ENCODE measurements at regions not wholly inside any gene's neighbourhood (a gene's known extent, or its start where the extent isn't known, plus 50 kb on each side); places are given as distances from the start of the nearest gene placed in this dataset.

- TF ChIP-seq, protein P1, sequence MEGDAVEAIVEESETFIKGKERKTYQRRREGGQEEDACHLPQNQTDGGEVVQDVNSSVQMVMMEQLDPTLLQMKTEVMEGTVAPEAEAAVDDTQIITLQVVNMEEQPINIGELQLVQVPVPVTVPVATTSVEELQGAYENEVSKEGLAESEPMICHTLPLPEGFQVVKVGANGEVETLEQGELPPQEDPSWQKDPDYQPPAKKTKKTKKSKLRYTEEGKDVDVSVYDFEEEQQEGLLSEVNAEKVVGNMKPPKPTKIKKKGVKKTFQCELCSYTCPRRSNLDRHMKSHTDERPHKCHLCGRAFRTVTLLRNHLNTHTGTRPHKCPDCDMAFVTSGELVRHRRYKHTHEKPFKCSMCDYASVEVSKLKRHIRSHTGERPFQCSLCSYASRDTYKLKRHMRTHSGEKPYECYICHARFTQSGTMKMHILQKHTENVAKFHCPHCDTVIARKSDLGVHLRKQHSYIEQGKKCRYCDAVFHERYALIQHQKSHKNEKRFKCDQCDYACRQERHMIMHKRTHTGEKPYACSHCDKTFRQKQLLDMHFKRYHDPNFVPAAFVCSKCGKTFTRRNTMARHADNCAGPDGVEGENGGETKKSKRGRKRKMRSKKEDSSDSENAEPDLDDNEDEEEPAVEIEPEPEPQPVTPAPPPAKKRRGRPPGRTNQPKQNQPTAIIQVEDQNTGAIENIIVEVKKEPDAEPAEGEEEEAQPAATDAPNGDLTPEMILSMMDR (IDR thresholded peaks at IDR 0.05), result no peak
These were observed 113.6 kb upstream of the EMCN start for GRCh38 chr4:100631281-100631968.

GRCh38 chr4:100630341-100630740 lies 112.5 kb upstream of the EMCN start:
- TF ChIP-seq, protein P1 (IDR thresholded peaks at IDR 0.05), result no peak

GRCh38 chr4:100609810-100610209 lies 92.0 kb upstream of the EMCN start:
- TF ChIP-seq, protein P1 (IDR thresholded peaks at IDR 0.05), result no peak

GRCh38 chr4:100605144-100605543 lies 87.3 kb upstream of the EMCN start:
- TF ChIP-seq, protein P1 (IDR thresholded peaks at IDR 0.05), result no peak

DNA sequence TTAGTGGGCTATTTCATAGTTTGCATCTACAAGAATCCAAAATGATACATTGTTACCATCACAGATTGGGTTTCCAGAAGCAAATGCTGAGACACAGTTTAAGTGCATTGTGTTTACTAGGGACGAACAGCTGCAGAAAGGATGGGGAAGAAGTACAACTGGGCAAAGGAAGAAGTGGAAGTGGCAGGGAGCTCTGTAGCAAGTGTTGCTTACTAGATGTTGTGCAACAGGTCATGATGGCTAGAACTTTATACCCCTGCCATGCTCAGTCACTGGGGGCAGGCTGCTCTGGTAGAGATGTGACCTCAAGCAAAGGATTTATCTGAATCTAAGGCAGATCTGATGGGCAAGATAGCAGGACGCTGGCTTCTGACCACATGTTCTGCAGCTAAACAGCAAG lies 76.1 kb upstream of the EMCN start:
- TF ChIP-seq, protein P1 (IDR thresholded peaks at IDR 0.05), result no peak

DNA sequence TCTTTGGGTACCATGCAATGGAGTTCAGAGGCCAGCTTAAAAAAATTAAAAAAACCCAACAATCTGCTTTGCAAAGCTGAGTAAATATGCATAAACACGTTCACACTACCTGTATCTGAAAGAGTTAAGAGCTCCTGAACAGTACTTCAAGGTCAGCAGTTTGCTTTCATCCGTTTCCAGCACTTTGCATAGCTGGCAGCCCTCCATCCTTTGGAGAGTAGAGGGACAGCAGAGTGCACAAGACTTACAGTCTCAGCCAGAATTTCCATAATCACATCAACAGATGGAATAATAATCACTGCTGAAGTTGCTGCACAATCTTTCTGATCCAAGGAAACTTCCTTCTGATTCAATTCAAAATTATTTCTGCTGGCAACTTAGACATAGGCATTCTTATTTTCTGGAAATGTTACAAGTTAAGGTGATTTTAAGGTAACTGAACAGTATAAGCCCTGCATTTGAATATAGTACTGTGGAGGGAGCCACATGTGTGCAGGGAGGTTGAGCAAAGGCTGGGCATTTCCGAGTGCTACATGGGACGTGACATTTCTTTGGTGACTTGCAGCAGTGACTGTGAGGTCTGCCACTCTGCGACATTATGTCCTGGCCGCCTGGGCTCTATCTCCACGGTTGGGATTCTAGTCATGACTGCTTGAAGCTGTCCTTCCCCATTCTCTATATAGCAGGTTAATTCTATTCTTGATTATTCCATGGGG lies 73.5 kb upstream of the EMCN start:
- TF ChIP-seq, protein P1 (IDR thresholded peaks at IDR 0.05), result no peak

GRCh38 chr4:100590325-100590724 lies 72.5 kb upstream of the EMCN start:
- TF ChIP-seq, protein P1 (IDR thresholded peaks at IDR 0.05), result no peak

Measured in LNCAP (cell line).